ENCODE measurements at regions not wholly inside any gene's neighbourhood (a gene's known extent, or its start where the extent isn't known, plus 50 kb on each side); places are given as distances from the start of the nearest gene placed in this dataset.
"Not testable (repeated sequence)": the region's sequence is repeated elsewhere in the genome, so short reads cannot be mapped to it uniquely, and the experiment has no call there.

GRCh38 chr3:75896265-75896664, 110.9 kb upstream of the ZNF717 start:
- no peak overlapping the region for H3K27ac ChIP-seq

GRCh38 chr3:75901446-75901845, 116.1 kb upstream of the ZNF717 start:
- not testable (repeated sequence) for H3K4me3 ChIP-seq; H3K27ac ChIP-seq; H3K9me3 ChIP-seq; H3K27me3 ChIP-seq; DNase-seq (ENCODE audit: low spot score); H3K36me3 ChIP-seq; H3K4me1 ChIP-seq

More at GRCh38 chr3:75896265-75896664, 110.9 kb upstream of the ZNF717 start:
- H3K4me3 ChIP-seq: no peak overlapping the region
- TF ChIP-seq CTCF (IDR thresholded peaks at IDR 0.05): no peak
- DNase-seq (ENCODE audit: low spot score): no peak
- H3K27me3 ChIP-seq: no peaks in the 10 kb centered on the region
- no peaks in the 10 kb centered on the region for H3K4me1 ChIP-seq
- no peaks in the 10 kb centered on the region for H3K9me3 ChIP-seq
- H3K36me3 ChIP-seq: no peaks in the 10 kb centered on the region

- Histone ChIP-seq H3K9me3 (no peaks in the 10 kb centered on the region), H3K36me3 (no peaks in the 10 kb centered on the region), H3K4me3 (no peak overlapping the region), H3K27ac (no peak overlapping the region), H3K4me1 (no peaks in the 10 kb centered on the region), H3K27me3 (no peaks in the 10 kb centered on the region)
- DNase-seq (ENCODE audit: low spot score): no peak
- no peak for TF ChIP-seq CTCF (IDR thresholded peaks at IDR 0.05)
These were observed 121.3 kb upstream of the ZNF717 start for GRCh38 chr3:75906555-75907112.

- Histone ChIP-seq H3K36me3 (no peaks in the 10 kb centered on the region), H3K27ac (no peak overlapping the region), H3K9me3 (no peaks in the 10 kb centered on the region), H3K4me3 (no peak overlapping the region), H3K27me3 (no peaks in the 10 kb centered on the region), H3K4me1 (no peaks in the 10 kb centered on the region)
- no peak for TF ChIP-seq CTCF (IDR thresholded peaks at IDR 0.05)
- no peak for DNase-seq (ENCODE audit: low spot score)
These were observed 128.5 kb upstream of the ZNF717 start for GRCh38 chr3:75913800-75914350.

GRCh38 chr3:75914741-75915140, 129.4 kb upstream of the ZNF717 start:
- not testable (repeated sequence) for H3K4me1 ChIP-seq; H3K4me3 ChIP-seq; H3K27me3 ChIP-seq; DNase-seq (ENCODE audit: low spot score); H3K27ac ChIP-seq; H3K9me3 ChIP-seq; H3K36me3 ChIP-seq

GRCh38 chr3:75938921-75939320, 153.6 kb upstream of the ZNF717 start:
- Histone ChIP-seq H3K9me3 (no peaks in the 10 kb centered on the region), H3K4me1 (no peaks in the 10 kb centered on the region), H3K27me3 (no peaks in the 10 kb centered on the region), H3K36me3 (no peaks in the 10 kb centered on the region), H3K27ac (no peak overlapping the region), H3K4me3 (no peak overlapping the region)
- no peak for DNase-seq (ENCODE audit: low spot score)
- TF ChIP-seq CTCF (IDR thresholded peaks at IDR 0.05): no peak

- Histone ChIP-seq H3K27me3 (no peaks in the 10 kb centered on the region), H3K36me3 (no peaks in the 10 kb centered on the region), H3K4me3 (no peak overlapping the region), H3K4me1 (no peaks in the 10 kb centered on the region), H3K9me3 (no peaks in the 10 kb centered on the region), H3K27ac (no peak overlapping the region)
- TF ChIP-seq CTCF (IDR thresholded peaks at IDR 0.05): no peak
- DNase-seq (ENCODE audit: low spot score): no peak
These were observed 166.6 kb upstream of the ZNF717 start for GRCh38 chr3:75951941-75952340.

GRCh38 chr3:75960031-75960430, 174.7 kb upstream of the ZNF717 start:
- DNase-seq (ENCODE audit: low spot score); H3K4me1 ChIP-seq; H3K27me3 ChIP-seq; H3K4me3 ChIP-seq; H3K27ac ChIP-seq; H3K36me3 ChIP-seq: not testable (repeated sequence)
- peaks cover 0 to 10% of the 10 kb centered on the region in 2 donors for H3K9me3 ChIP-seq

- not testable (repeated sequence) for H3K27me3 ChIP-seq
These were observed 176.7 kb upstream of the ZNF717 start for GRCh38 chr3:75962054-75962453.

More at GRCh38 chr3:75962054-75962453, 176.7 kb upstream of the ZNF717 start:
- DNase-seq (ENCODE audit: low spot score); H3K4me3 ChIP-seq; H3K36me3 ChIP-seq; H3K27ac ChIP-seq; H3K4me1 ChIP-seq: not testable (repeated sequence)
- H3K9me3 ChIP-seq: peaks cover 0 to 10% of the 10 kb centered on the region in 2 donors
